Fibroblast of the aortic adventitia (primary cell): ENCODE measurements at regions not wholly inside any gene's neighbourhood (a gene's known extent, or its start where the extent isn't known, plus 50 kb on each side); places are given as distances from the start of the nearest gene placed in this dataset.

Experiments
- DNase-seq: peaks from one replicate; pipeline ENCODE4 v3.0.0-alpha.2; 2010; ENCODE audit warnings: low read depth
- H3K4me3 ChIP-seq: 2 replicates; pipeline ENCODE4 v1.5.1; 2011; ENCODE audit warnings: low read depth, mild to moderate bottlenecking, control low read depth, low read length, moderate library complexity
- CTCF ChIP-seq: IDR thresholded peaks from 2 replicates; pipeline ENCODE4 v1.5.1; 2011; ENCODE audit warnings: mild to moderate bottlenecking, low read length, control low read depth, inconsistent platforms; ENCODE audit not compliant: insufficient read depth

DNA sequence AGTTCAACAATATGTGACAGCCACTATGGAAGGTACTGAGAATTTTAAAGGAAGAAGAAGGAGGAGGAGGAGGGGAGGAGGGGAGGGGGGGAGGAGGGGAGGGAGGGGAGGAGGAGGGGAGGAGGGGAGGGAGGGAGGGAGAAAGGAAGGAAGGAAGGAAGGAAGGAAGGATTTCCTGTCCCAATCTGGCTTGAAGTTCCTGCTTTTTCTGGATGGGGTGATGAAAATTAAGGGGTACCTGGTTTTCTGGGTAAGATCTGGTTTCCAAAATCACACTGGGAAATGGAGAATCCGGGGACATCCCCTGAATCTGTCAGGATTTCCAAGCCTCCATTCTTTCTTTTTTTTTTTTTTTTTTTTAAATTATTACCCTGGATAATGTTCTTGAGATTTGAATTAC is 271.8 kb downstream of the MTX2 start:
- no peak overlapping the region for H3K4me3 ChIP-seq
- no peak for DNase-seq
- TF ChIP-seq CTCF = no peak

- no peak overlapping the region for H3K4me3 ChIP-seq
- TF ChIP-seq CTCF = no peak
- DNase-seq = no peak
Measured at GRCh38 chr2:176542476-176542875, 273.2 kb downstream of the MTX2 start.

- H3K4me3 ChIP-seq = no peak overlapping the region
- no peak for TF ChIP-seq CTCF
- no peak for DNase-seq
Measured at GRCh38 chr2:176544557-176544956, 275.3 kb downstream of the MTX2 start.

DNA sequence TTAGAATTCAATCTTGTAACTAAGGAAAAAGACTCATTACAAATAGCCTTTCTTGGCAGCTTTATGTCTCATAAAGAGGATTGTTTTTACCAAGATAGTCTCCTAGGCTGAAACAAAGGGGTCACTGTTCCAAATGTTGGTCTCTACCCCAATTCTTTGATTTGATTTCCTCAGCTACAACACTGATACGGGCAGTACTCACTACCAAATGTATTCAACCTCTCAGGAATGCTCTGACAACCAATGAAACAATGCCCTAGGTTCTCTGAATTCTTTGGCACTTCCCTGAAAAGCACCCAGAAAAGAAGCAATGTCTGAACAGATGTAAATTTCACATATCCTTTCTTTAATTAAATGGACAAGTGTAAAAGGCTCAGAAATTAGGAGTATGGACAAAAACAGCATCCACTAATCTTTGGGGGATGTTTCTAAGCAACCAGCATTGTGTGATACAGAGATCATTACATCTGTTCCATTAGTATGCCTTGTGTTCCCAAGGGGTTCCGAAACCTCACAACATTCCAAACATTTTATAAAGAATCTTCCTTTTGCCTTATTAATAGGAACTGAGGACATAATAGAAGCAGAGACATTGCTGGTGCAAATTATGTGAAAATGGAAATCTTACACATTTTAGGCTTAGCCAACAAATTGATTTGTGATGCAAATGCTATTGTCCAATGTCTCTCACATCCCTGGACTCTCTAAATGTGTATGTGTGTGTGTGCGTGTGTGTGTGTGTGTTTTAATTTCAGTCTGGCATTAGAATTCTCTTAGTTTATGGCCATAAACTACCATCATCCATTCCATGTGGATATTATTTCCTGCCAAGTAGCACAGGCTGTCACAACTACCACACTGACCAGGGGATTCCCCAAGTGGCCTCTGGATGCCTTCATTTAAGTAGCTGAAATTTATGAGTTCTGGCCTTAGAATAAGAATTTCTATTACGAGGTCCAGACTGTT is 276.0 kb downstream of the MTX2 start:
- DNase-seq = no peak
- no peak for TF ChIP-seq CTCF
- no peak overlapping the region for H3K4me3 ChIP-seq

- H3K4me3 ChIP-seq = no peak overlapping the region
- DNase-seq = no peak
- TF ChIP-seq CTCF = no peak
Measured at GRCh38 chr2:176546550-176546949, 277.3 kb downstream of the MTX2 start.

- H3K4me3 ChIP-seq = no peak overlapping the region
- peak; percentile 85 for DNase-seq
- no peak for TF ChIP-seq CTCF
Measured at GRCh38 chr2:176552501-176553135, 283.4 kb downstream of the MTX2 start.
